MM.1S (cell line): ENCODE measurements at regions not wholly inside any gene's neighbourhood (a gene's known extent, or its start where the extent isn't known, plus 50 kb on each side); places are given as distances from the start of the nearest gene placed in this dataset.
A peak's percentile ranks its signal among the peaks of the same experiment; 100 is the strongest.

Experiments used
- DNase-seq: peaks from one replicate; pipeline ENCODE4 v3.0.0-alpha.2; 2015
- H2AFZ ChIP-seq: fragments of 300-600 bp; sonication (generic); 2 replicates; pipeline ENCODE4 v1.6.0; 2016; ENCODE audit warnings: antibody characterized with exemption, low read length
- H3F3A ChIP-seq: fragments of 300-600 bp; sonication (generic); 2 replicates; pipeline ENCODE4 v1.6.1; 2016; ENCODE audit warnings: mild to moderate bottlenecking, antibody characterized with exemption, low read length, moderate library complexity, mixed read lengths; ENCODE audit not compliant: insufficient read depth
- H3K27ac ChIP-seq: fragments of 300-600 bp; sonication (generic); 2 replicates; pipeline ENCODE4 v1.5.1; 2016; ENCODE audit warnings: mild to moderate bottlenecking, low read length
- H3K27me3 ChIP-seq: fragments of 300-600 bp; sonication (generic); replicated peaks from 2 replicates; pipeline ENCODE4 v1.6.0; 2016; ENCODE audit warnings: low read length; ENCODE audit not compliant: insufficient read depth
- H3K36me3 ChIP-seq: fragments of 300-600 bp; sonication (generic); replicated peaks from 2 replicates; pipeline ENCODE4 v1.6.1; 2016; ENCODE audit warnings: mild to moderate bottlenecking, low read length, mixed read lengths; ENCODE audit not compliant: insufficient read depth
- H3K4me1 ChIP-seq: fragments of 300-600 bp; sonication (generic); 2 replicates; pipeline ENCODE4 v1.6.1; 2016; ENCODE audit warnings: low read length, mixed read lengths
- H3K4me2 ChIP-seq: fragments of 300-600 bp; sonication (generic); 2 replicates; pipeline ENCODE4 v1.6.0; 2016; ENCODE audit warnings: low read depth, low read length
- H3K4me3 ChIP-seq: fragments of 300-600 bp; sonication (generic); 2 replicates; pipeline ENCODE4 v1.5.1; 2016; ENCODE audit warnings: low read length, mixed read lengths
- H3K79me2 ChIP-seq: fragments of 300-600 bp; sonication (generic); 2 replicates; pipeline ENCODE4 v1.6.1; 2016; ENCODE audit warnings: mixed run types, low read length, mixed read lengths
- H3K9ac ChIP-seq: fragments of 300-600 bp; sonication (generic); 2 replicates; pipeline ENCODE4 v1.6.1; 2016; ENCODE audit warnings: low read length, mixed read lengths
- H3K9me2 ChIP-seq: fragments of 300-600 bp; sonication (generic); replicated peaks from 2 replicates; pipeline ENCODE4 v1.6.1; 2016; ENCODE audit warnings: mild to moderate bottlenecking, low read length, mixed read lengths; ENCODE audit not compliant: insufficient read depth
- H3K9me3 ChIP-seq: fragments of 300-600 bp; sonication (generic); replicated peaks from 2 replicates; pipeline ENCODE4 v1.6.1; 2016; ENCODE audit warnings: mild to moderate bottlenecking, low read length, mixed read lengths; ENCODE audit not compliant: insufficient read depth
- H4K20me1 ChIP-seq: fragments of 300-600 bp; sonication (generic); 2 replicates; pipeline ENCODE4 v1.6.1; 2016; ENCODE audit warnings: mild to moderate bottlenecking, low read length, moderate library complexity, mixed read lengths; ENCODE audit not compliant: insufficient read depth
- CTCF ChIP-seq: fragments of 300-600 bp; sonication (generic); IDR thresholded peaks from 2 replicates; pipeline ENCODE4 v1.5.1; 2016; ENCODE audit warnings: antibody characterized with exemption, low read length, mixed read lengths
- EZH2 ChIP-seq: fragments of 300-600 bp; sonication (generic); optimal IDR thresholded peaks from 2 replicates; pipeline ENCODE3; 2017; ENCODE audit warnings: low read depth, mild to moderate bottlenecking, antibody characterized with exemption, low read length, mixed read lengths
- EZH2phosphoT487 ChIP-seq: fragments of 300-600 bp; sonication (generic); IDR thresholded peaks from 2 replicates; pipeline ENCODE4 v1.6.1; 2018; ENCODE audit warnings: antibody characterized with exemption, low read length

GRCh38 chr4:131613086-131613823, 1535.8 kb upstream of the PCDH10 start:
- TF ChIP-seq EZH2phosphoT487 (no peak), CTCF (no peak), EZH2 (no peak)
- Histone ChIP-seq H3F3A (peaks cover 17% of the 10 kb centered on the region; the same call in 1 of the 2 replicates), H4K20me1 (no peaks in the 10 kb centered on the region), H3K36me3 (no peaks in the 10 kb centered on the region), H3K27ac (peak overlapping the region; percentile 61), H2AFZ (no peak overlapping the region), H3K9ac (no peak overlapping the region), H3K4me1 (peaks cover 16% of the 10 kb centered on the region), H3K79me2 (no peaks in the 10 kb centered on the region), H3K4me2 (peak overlapping the region; percentile 45), H3K9me3 (no peaks in the 10 kb centered on the region), H3K4me3 (no peak overlapping the region; the same call in 1 of the 2 replicates), H3K9me2 (no peaks in the 10 kb centered on the region), H3K27me3 (no peaks in the 10 kb centered on the region)
- no peak for DNase-seq

DNA sequence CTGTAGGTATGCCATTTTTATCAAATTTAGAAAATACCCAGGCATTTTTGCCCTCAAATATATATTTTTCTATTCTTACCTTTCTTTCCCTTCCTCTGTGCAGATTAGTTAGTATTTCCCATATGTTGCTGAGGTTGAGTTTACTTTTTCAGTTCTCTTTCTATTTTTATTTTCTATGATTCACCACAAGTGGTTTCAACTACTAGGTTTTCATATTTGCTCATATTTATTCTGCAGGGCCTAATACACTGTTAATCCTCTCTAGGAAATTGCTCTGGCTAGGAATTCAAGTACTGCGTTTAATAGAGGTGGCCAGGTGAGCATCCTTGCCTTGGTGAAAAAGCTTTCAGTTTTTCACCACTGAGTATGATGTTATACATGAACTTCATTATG, 1535.3 kb upstream of the PCDH10 start:
- Histone ChIP-seq H3K27me3 (no peaks in the 10 kb centered on the region), H3K4me2 (peak overlapping the region; percentile 45), H3K27ac (peak overlapping the region; percentile 61), H2AFZ (no peak overlapping the region), H3F3A (peaks cover 17% of the 10 kb centered on the region; the same call in 1 of the 2 replicates), H3K9me3 (no peaks in the 10 kb centered on the region), H3K4me1 (peaks cover 16% of the 10 kb centered on the region), H3K36me3 (no peaks in the 10 kb centered on the region), H3K79me2 (no peaks in the 10 kb centered on the region), H3K9ac (no peak overlapping the region), H3K4me3 (no peak overlapping the region), H3K9me2 (no peaks in the 10 kb centered on the region), H4K20me1 (no peaks in the 10 kb centered on the region)
- no peak for TF ChIP-seq EZH2phosphoT487
- no peak for TF ChIP-seq CTCF
- no peak for TF ChIP-seq EZH2
- peak; percentile 91 for DNase-seq

DNA sequence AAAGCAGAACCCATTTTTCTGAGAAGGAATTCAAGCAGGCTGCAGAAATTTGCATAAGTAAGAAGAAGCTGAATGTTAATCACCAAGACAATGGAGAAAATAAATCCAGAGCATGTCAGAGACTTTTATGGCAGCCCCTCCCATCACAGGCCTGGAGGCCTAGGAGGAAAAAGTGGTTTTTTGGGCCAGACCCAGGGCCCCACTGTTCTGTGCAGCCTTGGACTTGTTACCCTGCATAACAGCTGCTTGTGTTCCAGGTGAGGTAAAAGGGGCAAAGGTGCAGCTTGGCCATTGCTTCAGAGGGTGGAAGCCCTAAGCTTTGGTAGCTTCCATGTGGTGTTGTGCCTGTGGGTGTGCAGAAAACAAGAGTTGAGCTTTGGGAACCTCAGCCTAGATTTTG, 1516.2 kb upstream of the PCDH10 start:
- no peak for DNase-seq
- Histone ChIP-seq H2AFZ (no peak overlapping the region), H3K27me3 (no peaks in the 10 kb centered on the region), H3F3A (no peaks in the 10 kb centered on the region), H3K4me1 (no peaks in the 10 kb centered on the region), H4K20me1 (no peaks in the 10 kb centered on the region), H3K79me2 (no peaks in the 10 kb centered on the region), H3K4me3 (no peak overlapping the region), H3K9me3 (no peaks in the 10 kb centered on the region), H3K9me2 (no peaks in the 10 kb centered on the region), H3K36me3 (no peaks in the 10 kb centered on the region), H3K4me2 (no peak overlapping the region), H3K9ac (no peak overlapping the region), H3K27ac (no peak overlapping the region)
- no peak for TF ChIP-seq EZH2phosphoT487

DNA sequence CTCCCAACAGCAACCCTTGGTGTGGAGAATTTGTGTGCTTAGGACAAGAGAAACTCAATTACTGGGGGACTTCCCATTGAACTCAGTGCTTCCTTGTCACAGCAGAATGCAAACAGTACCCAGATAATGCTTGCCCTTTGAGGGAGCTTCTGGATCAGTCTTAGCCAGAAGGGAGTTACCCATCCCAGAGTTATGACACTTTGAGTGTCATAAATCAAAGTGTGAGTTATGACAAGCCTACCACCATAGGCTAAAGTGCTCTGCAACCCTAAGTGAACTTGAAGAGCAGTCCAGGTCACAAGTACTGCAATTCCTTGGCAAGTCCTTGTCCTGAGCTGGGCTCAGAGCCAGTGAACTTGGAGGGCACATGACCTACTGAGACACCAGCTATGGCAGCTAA, 1513.9 kb upstream of the PCDH10 start:
- no peak overlapping the region for H3K4me3 ChIP-seq
- H3K27me3 ChIP-seq = no peaks in the 10 kb centered on the region
- DNase-seq = no peak
- H3K36me3 ChIP-seq = no peaks in the 10 kb centered on the region
- H3K9me3 ChIP-seq = no peaks in the 10 kb centered on the region
- no peaks in the 10 kb centered on the region for H3K79me2 ChIP-seq
- no peak overlapping the region for H2AFZ ChIP-seq
- no peaks in the 10 kb centered on the region for H3F3A ChIP-seq
- H3K4me2 ChIP-seq = no peak overlapping the region
- H3K9me2 ChIP-seq = no peaks in the 10 kb centered on the region
- H3K27ac ChIP-seq = no peak overlapping the region
- H3K9ac ChIP-seq = no peak overlapping the region
- no peaks in the 10 kb centered on the region for H3K4me1 ChIP-seq
- TF ChIP-seq CTCF (no peak), EZH2phosphoT487 (no peak), EZH2 (no peak)
- H4K20me1 ChIP-seq = no peaks in the 10 kb centered on the region
